HuH-7.5 (cell line): ENCODE measurements at regions not wholly inside any gene's neighbourhood (a gene's known extent, or its start where the extent isn't known, plus 50 kb on each side); places are given as distances from the start of the nearest gene placed in this dataset.
A peak's percentile ranks its signal among the peaks of the same experiment; 100 is the strongest.

Experiments
- DNase-seq: peaks from one replicate; pipeline ENCODE4 v3.0.0; 2011; ENCODE audit warnings: low spot score

- no peak for DNase-seq
Measured at GRCh38 chr7:46237466-46237865, 316.4 kb upstream of the IGFBP3 start.

DNA sequence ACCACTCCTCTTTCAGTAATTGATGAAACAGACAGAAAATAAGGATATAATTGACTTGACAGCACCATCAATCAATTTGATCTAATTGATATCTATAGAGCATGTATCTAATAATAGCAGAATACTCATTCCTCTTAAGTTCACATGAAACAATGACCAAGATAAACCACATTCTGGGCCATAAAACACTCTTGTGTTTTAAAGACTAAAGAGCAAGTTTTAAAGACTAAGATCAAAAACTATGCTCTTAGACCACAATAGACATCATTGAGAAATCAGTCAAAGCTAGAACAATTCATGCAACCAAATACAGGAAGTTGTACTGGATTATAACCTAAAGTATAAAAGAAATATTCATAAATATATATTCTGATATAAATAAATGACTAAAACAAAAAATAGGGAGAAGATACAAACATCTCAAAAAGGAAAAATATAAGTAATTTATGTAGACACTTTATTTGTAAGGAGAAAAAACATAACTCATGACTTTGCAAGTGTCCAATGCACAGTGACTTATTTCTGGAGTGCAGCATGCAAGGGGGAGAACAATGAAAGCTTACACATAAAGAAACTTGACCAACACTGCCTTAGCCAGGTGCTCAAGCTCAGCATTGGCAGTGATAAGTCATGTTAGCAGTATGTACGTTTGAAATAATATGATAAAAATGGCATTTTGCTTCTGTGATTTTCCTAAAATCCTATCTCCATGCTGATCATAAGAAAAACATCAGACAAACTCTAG lies 312.7 kb upstream of the IGFBP3 start:
- no peak for DNase-seq

GRCh38 chr7:46230990-46231305 lies 309.9 kb upstream of the IGFBP3 start:
- no peak for DNase-seq

DNA sequence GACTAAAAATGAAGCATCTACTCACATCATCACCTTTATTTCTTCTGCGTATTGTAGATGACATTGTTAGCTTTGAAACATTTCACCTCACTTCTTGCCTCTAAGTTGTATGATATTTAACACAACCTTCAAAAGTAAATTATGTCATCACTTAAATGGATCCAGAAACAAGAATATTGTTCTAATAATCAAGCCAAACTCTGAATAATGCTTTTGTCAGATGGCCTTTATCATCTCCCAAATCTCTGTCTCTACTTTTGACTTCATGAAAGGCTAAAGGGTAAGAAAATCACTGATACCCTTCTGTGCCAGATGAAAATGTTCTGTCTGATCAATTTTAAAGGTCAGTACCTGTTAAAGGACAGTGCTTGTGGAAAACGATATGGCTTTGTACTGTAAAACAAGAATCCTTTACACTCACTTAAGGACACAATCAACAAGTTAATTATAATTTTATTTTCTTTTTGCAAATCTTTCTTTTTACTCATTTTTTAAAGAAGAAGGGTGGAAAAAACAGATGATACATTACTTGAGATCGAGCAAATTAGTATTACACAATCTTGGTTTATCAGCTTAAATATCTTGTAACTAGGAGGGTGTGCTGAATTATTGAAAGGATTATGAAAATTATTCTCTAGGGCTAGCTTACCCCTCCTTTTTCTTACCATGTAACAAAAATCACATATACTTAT lies 309.4 kb upstream of the IGFBP3 start:
- DNase-seq: no peak

DNA sequence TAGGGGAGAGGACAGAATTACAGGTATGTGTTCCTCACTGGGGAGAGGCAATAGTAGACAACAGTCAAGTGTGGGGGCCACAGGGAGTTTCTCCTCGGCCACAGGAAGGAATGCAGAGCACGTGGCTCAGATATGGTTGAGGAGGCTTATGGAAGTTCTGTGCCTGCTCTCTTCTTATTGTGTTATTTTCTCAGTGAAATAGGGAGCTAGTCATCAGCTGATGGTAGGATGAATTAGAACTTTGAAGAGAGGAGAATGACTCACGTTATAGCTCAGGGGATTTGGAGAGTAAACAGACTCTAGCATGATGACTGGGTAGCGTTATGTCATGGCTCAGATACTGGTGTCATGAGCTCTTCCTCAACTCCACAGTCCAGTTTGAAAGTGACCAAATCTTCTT lies 308.3 kb upstream of the IGFBP3 start:
- no peak for DNase-seq

DNA sequence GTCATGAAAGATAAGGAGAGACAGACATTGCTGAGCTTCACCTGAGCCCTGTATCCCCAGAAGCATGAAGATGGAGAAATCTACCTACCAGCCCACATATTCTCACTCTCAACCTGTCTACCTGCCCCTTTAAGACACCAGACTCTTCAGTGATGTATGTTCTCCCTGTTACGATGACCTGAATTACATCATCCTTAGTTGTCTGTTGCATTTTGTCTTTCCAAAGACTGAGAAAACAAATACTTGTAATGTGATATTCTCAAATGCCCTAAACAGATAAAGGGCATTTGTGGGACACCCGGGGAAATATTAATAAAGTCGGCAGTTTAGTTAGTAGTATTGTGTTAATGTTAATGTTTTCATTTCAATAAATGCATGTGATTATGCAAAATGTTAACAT lies 305.8 kb upstream of the IGFBP3 start:
- DNase-seq: no peak

- DNase-seq: no peak
Measured at GRCh38 chr7:46224363-46224762, 303.3 kb upstream of the IGFBP3 start.

DNA sequence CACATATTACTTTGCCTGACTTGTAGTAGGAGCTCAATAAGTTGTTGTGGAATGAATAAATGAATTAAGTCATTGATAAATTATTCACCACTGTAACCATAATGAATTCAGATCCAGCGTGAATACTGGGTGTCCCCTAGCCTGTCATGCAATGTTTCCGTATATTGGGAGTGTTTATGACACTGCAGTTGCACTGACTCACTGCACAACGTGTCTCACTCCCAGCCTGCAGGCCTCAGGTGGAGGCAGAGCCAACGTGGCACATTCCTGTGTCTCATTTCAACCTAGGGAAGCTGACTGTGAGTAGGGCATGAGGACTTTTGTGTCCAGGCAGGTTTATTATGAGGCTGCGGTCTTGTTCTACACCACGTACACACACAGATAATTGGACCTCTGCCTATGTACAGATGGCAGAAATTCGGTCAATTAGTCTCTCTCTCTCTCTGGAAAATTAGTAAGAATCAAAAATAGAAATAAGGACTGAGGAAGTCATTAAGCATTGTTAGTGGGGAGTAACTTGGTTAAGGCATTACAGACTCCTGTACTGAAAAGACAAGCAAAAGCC lies 299.1 kb upstream of the IGFBP3 start:
- no peak for DNase-seq

DNA sequence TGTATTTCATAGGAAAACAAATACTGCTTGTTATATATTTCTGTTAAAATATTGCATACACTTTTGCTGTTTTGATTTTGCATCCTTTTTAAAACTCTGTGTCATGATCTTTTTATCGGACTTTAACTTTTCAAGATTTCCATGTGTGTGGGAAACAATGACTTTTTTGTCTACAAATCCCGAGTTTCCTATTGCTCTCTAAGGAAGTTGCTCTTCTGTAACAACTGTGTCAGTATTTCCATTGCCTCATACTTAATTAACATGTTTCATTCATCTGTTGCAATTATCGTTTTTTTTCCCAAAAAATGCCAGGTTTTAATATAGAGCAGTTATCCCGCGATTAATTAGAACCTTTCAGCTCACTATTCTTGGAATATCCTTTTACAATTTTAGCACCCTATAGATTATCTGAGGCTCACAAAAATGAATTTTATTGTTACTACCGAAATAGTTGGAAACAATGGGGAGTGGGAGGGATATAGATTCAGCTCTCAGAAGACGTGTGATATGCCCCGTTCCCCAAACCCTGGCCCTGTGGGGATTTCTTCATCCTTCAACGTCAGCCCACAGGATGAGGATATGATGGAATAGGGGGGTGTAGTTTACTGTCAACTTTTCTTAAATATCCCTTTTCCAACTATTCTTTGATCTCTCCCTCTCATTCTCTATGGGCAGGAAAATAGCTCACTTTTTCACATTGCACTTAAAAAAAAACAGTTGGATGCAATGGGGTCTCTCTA lies 297.6 kb upstream of the IGFBP3 start:
- no peak for DNase-seq

GRCh38 chr7:46215987-46216567 lies 295.0 kb upstream of the IGFBP3 start:
- DNase-seq: peak; percentile 37

GRCh38 chr7:46214526-46214925 lies 293.5 kb upstream of the IGFBP3 start:
- DNase-seq: no peak

DNA sequence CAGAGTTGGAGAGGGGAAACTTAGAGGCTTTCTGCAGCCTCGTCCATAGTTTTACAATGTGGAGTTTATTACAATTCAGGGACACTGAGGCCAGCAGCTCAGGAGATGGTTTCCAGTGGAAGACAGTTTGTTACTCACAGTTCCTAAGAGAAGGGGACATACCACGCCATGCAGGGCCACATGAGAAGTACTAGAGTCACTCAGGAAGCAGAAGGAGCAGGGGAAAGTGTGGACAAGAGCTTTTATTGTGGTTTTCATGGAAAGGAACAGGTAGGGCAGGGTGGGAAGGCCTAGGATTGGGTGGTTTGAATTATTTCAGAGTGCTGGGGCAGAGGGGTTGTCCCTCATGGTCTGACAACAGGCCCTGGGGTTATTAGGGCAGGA lies 292.1 kb upstream of the IGFBP3 start:
- no peak for DNase-seq

- no peak for DNase-seq
Measured at GRCh38 chr7:46212425-46213153, 291.5 kb upstream of the IGFBP3 start.

- no peak for DNase-seq
Measured at GRCh38 chr7:46210467-46210866, 289.4 kb upstream of the IGFBP3 start.

DNA sequence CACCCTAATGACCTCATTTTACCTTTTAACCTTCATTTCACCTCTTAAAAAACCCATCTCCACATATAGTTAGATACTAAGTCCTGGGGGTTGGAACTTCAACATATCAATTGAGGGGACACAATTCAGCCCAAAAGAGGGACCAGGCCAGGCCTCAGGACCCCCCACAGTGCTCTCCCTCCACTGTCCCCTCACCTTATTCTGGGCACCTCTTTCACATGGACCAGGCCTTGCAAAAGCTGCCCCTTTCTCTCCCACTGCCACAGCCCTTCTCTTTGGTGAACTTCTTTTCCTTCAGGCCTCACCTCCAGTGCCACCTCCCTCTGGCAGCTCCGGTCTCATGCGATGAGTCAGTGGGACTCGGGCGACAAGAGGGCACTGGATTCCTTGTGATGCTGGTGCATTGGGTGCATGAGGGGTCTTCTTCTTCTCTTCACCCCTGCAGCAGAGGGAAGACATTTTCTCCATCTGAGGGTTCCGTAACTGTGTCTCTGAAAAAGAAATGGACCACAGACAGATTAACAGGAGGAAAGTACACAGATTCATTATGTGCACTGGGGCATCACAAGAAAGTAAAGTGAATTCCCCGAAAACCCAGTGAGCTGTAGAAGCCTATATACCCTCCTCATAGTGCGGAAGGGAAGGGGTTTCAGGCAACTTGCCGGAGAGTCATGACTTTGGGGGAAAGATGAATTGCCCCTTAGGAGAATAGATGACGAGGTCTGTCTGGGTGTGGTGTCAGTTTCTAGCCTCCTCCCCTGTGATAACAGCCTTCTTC lies 288.7 kb upstream of the IGFBP3 start:
- no peak for DNase-seq

- no peak for DNase-seq
Measured at GRCh38 chr7:46208635-46209525, 287.8 kb upstream of the IGFBP3 start.

DNA sequence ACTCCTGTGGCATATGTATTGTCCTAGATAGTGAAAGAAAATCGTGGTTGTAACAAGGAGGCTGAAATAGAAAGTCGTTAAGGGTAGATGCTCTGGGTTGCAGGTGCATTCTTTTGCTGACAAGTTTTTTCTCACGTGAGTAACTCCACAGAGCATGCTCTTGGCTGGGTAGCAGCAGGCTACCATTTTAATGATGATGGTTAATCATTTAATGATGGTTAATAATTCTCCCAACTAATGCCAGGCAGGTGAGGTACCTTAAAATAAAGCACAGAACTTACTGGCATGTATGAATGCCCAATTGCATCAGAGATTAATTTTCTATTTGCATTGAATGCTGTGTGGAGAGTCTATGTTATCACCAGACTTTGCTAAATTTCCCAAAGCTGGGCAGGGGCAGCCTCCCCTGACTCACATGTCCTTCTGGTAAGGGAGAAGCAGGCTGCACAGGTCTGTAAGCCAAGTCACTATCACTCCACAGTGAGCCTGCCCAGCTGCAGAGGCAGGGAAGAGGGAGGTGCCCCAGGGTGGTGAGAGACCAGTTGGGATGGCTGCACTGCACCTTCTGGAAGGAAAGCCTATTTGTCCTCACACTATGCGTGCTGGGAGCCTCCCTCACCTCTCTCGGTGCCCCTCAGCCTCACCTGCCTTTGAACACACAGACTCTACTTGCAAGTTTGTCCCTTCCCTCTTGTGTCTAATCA lies 287.0 kb upstream of the IGFBP3 start:
- no peak for DNase-seq

GRCh38 chr7:46206476-46207060 lies 285.5 kb upstream of the IGFBP3 start:
- no peak for DNase-seq

- no peak for DNase-seq
Measured at GRCh38 chr7:46205478-46205877, 284.4 kb upstream of the IGFBP3 start.
